ENCODE measurements at regions not wholly inside any gene's neighbourhood (a gene's known extent, or its start where the extent isn't known, plus 50 kb on each side); places are given as distances from the start of the nearest gene placed in this dataset.

GRCh38 chr2:228644199-228644598 lies 462.7 kb upstream of the SPHKAP start:
- no peak for TF ChIP-seq CTCF (IDR thresholded peaks at IDR 0.05)
- DNase-seq (ENCODE audit: low spot score), result no peak
- no peak overlapping the region for H3K4me3 ChIP-seq
- H3K27ac ChIP-seq, result no peak overlapping the region

GRCh38 chr2:228642861-228643260 lies 461.4 kb upstream of the SPHKAP start:
- H3K27ac ChIP-seq, result no peak overlapping the region
- no peak overlapping the region for H3K4me3 ChIP-seq
- DNase-seq (ENCODE audit: low spot score), result no peak
- no peak for TF ChIP-seq CTCF (IDR thresholded peaks at IDR 0.05)

- H3K4me3 ChIP-seq, result no peak overlapping the region
- no peak for TF ChIP-seq CTCF (IDR thresholded peaks at IDR 0.05)
- H3K27ac ChIP-seq, result no peak overlapping the region
- DNase-seq (ENCODE audit: low spot score), result no peak
Observed at GRCh38 chr2:228630786-228631185, 449.3 kb upstream of the SPHKAP start.

- no peak for DNase-seq (ENCODE audit: low spot score)
- no peak overlapping the region for H3K4me3 ChIP-seq
- no peak for TF ChIP-seq CTCF (IDR thresholded peaks at IDR 0.05)
- no peak overlapping the region for H3K27ac ChIP-seq
Observed at GRCh38 chr2:228629251-228629650, 447.8 kb upstream of the SPHKAP start.

GRCh38 chr2:228628682-228629081 lies 447.2 kb upstream of the SPHKAP start:
- Histone ChIP-seq H3K27ac (no peak overlapping the region), H3K4me3 (no peak overlapping the region)
- no peak for TF ChIP-seq CTCF (IDR thresholded peaks at IDR 0.05)
- no peak for DNase-seq (ENCODE audit: low spot score)

GRCh38 chr2:228627510-228627909 lies 446.0 kb upstream of the SPHKAP start:
- H3K4me3 ChIP-seq, result no peak overlapping the region
- no peak for TF ChIP-seq CTCF (IDR thresholded peaks at IDR 0.05)
- no peak for DNase-seq (ENCODE audit: low spot score)
- no peak overlapping the region for H3K27ac ChIP-seq

- H3K27ac ChIP-seq, result no peak overlapping the region
- TF ChIP-seq CTCF (IDR thresholded peaks at IDR 0.05), result no peak
Observed at GRCh38 chr2:228625481-228625880, 444.0 kb upstream of the SPHKAP start.

More at GRCh38 chr2:228625481-228625880, 444.0 kb upstream of the SPHKAP start:
- no peak overlapping the region for H3K4me3 ChIP-seq
- no peak for DNase-seq (ENCODE audit: low spot score)
